Astrocyte of the cerebellum (primary cell): ENCODE measurements at regions not wholly inside any gene's neighbourhood (a gene's known extent, or its start where the extent isn't known, plus 50 kb on each side); places are given as distances from the start of the nearest gene placed in this dataset.

ENCODE experiments used
- DNase-seq: peaks from one replicate; pipeline ENCODE4 v3.0.0-alpha.2; 2011; ENCODE audit warnings: low read depth
- H3K4me3 ChIP-seq: 2 replicates; pipeline ENCODE4 v1.5.1; 2011; ENCODE audit warnings: mild to moderate bottlenecking, low read depth, low read length, moderate library complexity
- CTCF ChIP-seq: IDR thresholded peaks from 2 replicates; pipeline ENCODE4 v1.5.1; 2012; ENCODE audit warnings: low read length, low read depth, moderate library complexity, mild to moderate bottlenecking; ENCODE audit errors: missing control alignments
- in situ Hi-C: cut with HindIII; loops from 2 replicates; pipeline ENCODE4 v1.10.0; 2017; ENCODE audit warnings: low sequenced_read_pairs

GRCh38 chrX:80602036-80602860 is 182.0 kb downstream of the TENT5D start:
- no peak for DNase-seq
- H3K4me3 ChIP-seq = no peak overlapping the region
- in situ Hi-C loops = no loop called here
- TF ChIP-seq CTCF = no peak
